ENCODE measurements at regions not wholly inside any gene's neighbourhood (a gene's known extent, or its start where the extent isn't known, plus 50 kb on each side); places are given as distances from the start of the nearest gene placed in this dataset.

DNA sequence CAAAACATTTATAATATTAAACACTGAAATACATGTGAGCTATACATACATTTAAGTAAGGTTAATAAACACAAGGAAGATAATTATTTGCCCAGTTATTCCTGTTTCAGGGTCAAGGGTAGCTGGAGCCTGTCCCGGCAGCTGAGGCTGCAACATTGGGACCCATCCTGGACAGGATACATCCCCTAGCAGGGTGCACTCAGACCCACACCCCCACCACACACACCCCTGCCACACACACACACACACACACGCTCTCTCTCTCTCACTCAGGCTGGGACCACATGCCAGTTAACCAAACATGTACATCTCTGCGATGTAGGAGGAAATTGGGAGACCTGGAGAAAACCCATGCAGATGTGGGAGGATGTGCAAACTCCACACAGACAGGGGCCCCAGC is 112.6 kb upstream of the TMCC3 start:
- intact Hi-C loops (cut with micrococcal nuclease): no loop called here
- CTCF ChIA-PET (ENCODE audit: partially characterized antibody): interaction anchor here (0.6 to 1.7 kb wide), 7 partner anchors 14 to 1091 kb away, joined by 3 to 4 read pairs (median 3); no protein-coding TSS in a partner anchor
- no peaks in the 10 kb centered on the region for H3K4me1 ChIP-seq (ENCODE audit: insufficient read depth, low read length)
- H3K4me1 Mint-ChIP-seq: peaks cover 0 to 10% (median under 1%) of the 10 kb centered on the region in 4 donors
- no peak overlapping the region for H3K4me3 Mint-ChIP-seq
- POLR2A ChIA-PET (ENCODE audit: partially characterized antibody): no interaction called here
- no peak overlapping the region for H3K27ac ChIP-seq (ENCODE audit: low read depth, low read length)
- no peaks in the 10 kb centered on the region for H3K36me3 ChIP-seq (ENCODE audit: insufficient read depth, low read length)
- no peak overlapping the region for H3K4me3 ChIP-seq (ENCODE audit: low read length in 2 of 2)
- H3K36me3 Mint-ChIP-seq: no peaks in the 10 kb centered on the region
- H3K27me3 Mint-ChIP-seq: peaks cover 4 to 5% of the 10 kb centered on the region in 2 donors
- DNase-seq: no peak
- H3K9me3 ChIP-seq (ENCODE audit: control insufficient read depth in 1 of 2, low read length in 2 of 2): no peaks in the 10 kb centered on the region
- no peaks in the 10 kb centered on the region for H3K9me3 Mint-ChIP-seq
- H3K27ac Mint-ChIP-seq: no peak overlapping the region
- H3K27me3 ChIP-seq (ENCODE audit: insufficient read depth, low read length): no peaks in the 10 kb centered on the region

DNA sequence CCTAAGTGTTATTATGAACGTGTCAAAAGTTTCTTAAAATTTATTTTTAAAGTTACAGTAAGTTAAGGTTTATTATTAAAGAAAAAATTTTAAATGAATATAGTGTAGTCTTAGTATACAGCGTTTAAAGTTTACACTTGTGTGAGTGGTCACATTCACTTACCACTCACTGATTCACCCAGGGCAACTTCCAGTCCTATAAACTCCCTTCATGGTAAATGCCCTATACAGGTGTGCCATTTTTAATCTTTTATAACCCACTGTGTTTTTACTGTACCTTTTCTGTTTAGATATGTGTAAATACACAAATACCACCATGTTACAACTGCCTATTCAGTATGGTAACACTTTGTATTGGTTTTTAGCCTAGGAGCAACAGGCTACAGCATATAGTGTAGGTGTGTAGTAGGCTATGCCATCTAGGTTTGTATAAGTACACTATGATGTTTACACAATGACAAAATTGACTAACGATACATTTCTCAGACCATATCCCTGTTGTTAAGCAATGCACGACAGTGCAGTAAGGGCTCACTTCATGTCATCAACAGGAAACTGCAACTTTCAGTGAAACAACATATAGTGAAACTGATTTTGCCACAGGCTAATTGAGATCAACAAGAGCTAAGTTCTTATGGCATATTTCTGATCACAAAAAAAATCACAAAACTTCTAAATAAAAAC is 112.0 kb upstream of the TMCC3 start:
- no peaks in the 10 kb centered on the region for H3K27me3 ChIP-seq (ENCODE audit: insufficient read depth, low read length)
- no peak overlapping the region for H3K4me3 Mint-ChIP-seq
- no peak for DNase-seq
- H3K36me3 ChIP-seq (ENCODE audit: insufficient read depth, low read length): no peaks in the 10 kb centered on the region
- peaks cover 4 to 8% of the 10 kb centered on the region in 2 donors for H3K27me3 Mint-ChIP-seq
- intact Hi-C loops (cut with micrococcal nuclease): no loop called here
- CTCF ChIA-PET (ENCODE audit: partially characterized antibody): interaction anchor here (0.6 to 1.7 kb wide), 5 partner anchors 13 to 1090 kb away, joined by 3 to 4 read pairs (median 3); no protein-coding TSS in a partner anchor
- no peaks in the 10 kb centered on the region for H3K36me3 Mint-ChIP-seq
- H3K27ac Mint-ChIP-seq: no peak overlapping the region
- POLR2A ChIA-PET (ENCODE audit: partially characterized antibody): no interaction called here
- H3K4me1 Mint-ChIP-seq: peaks cover 0 to 10% (median under 1%) of the 10 kb centered on the region in 4 donors
- no peaks in the 10 kb centered on the region for H3K4me1 ChIP-seq (ENCODE audit: insufficient read depth, low read length)
- H3K9me3 ChIP-seq (ENCODE audit: control insufficient read depth in 1 of 2, low read length in 2 of 2): no peaks in the 10 kb centered on the region
- no peak overlapping the region for H3K27ac ChIP-seq (ENCODE audit: low read depth, low read length)
- no peaks in the 10 kb centered on the region for H3K9me3 Mint-ChIP-seq
- no peak overlapping the region for H3K4me3 ChIP-seq (ENCODE audit: low read length in 2 of 2)

DNA sequence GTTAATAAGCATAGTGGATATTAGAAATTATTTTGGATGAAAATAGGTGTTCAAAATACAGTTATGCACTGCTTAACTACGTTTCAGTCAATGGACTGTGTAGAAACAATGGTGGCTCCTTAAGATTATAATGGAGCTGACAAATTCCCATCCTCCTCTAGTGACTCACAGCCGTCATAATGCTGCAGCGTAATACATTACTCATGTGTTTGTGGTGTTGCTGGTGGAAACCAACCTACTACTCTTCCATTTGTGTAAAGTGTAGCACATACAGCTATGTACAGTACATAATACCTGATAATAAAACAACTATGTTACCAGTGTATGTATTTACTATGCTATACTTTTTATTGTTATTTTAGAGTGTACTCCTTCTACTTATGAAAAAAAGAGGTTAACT is 111.2 kb upstream of the TMCC3 start:
- ChIA-PET POLR2A (ENCODE audit: partially characterized antibody) (no interaction called here), CTCF (ENCODE audit: partially characterized antibody) (no interaction called here)
- Histone ChIP-seq H3K27ac (ENCODE audit: low read depth, low read length) (no peak overlapping the region), H3K27me3 (ENCODE audit: insufficient read depth, low read length) (no peaks in the 10 kb centered on the region), H3K4me1 (ENCODE audit: insufficient read depth, low read length) (no peaks in the 10 kb centered on the region), H3K4me3 (ENCODE audit: low read length in 2 of 2) (no peak overlapping the region), H3K36me3 (ENCODE audit: insufficient read depth, low read length) (no peaks in the 10 kb centered on the region), H3K9me3 (ENCODE audit: control insufficient read depth in 1 of 2, low read length in 2 of 2) (no peaks in the 10 kb centered on the region)
- Mint-ChIP-seq H3K27me3 (peaks cover 3 to 4% of the 10 kb centered on the region in 2 donors), H3K36me3 (no peaks in the 10 kb centered on the region), H3K9me3 (no peaks in the 10 kb centered on the region), H3K4me3 (no peak overlapping the region), H3K4me1 (peaks cover 0 to 10% (median under 1%) of the 10 kb centered on the region in 4 donors), H3K27ac (no peak overlapping the region)
- no peak for DNase-seq
- intact Hi-C loops (cut with micrococcal nuclease): no loop called here

DNA sequence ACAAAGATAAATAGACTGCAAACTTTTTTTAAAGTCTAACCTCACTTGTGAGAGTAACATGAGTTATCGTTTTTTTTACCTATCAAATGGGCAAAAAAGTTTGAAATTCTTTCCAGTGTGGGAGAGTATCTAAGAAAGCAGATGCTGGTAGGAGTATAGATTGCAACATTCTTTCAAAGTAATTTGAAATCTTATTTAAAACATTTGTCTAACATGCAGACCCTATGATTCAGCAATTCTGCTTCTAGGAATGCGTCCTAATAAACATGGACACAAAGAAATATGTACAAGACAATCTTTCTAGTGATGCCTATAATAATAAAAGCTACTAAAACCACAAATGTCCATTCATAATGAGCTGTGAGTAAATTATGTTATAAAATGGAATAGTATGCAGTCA is 110.4 kb upstream of the TMCC3 start:
- Mint-ChIP-seq H3K27me3 (peaks cover 2 to 4% of the 10 kb centered on the region in 2 donors), H3K4me1 (peaks cover 0 to 10% (median under 1%) of the 10 kb centered on the region in 4 donors), H3K9me3 (no peaks in the 10 kb centered on the region), H3K36me3 (no peaks in the 10 kb centered on the region), H3K4me3 (no peak overlapping the region), H3K27ac (no peak overlapping the region)
- no peak overlapping the region for H3K27ac ChIP-seq (ENCODE audit: low read depth, low read length)
- H3K9me3 ChIP-seq (ENCODE audit: control insufficient read depth in 1 of 2, low read length in 2 of 2): no peaks in the 10 kb centered on the region
- ChIA-PET CTCF (ENCODE audit: partially characterized antibody) (no interaction called here), POLR2A (ENCODE audit: partially characterized antibody) (no interaction called here)
- DNase-seq: no peak
- intact Hi-C loops (cut with micrococcal nuclease): no loop called here
- H3K27me3 ChIP-seq (ENCODE audit: insufficient read depth, low read length): no peaks in the 10 kb centered on the region
- no peaks in the 10 kb centered on the region for H3K4me1 ChIP-seq (ENCODE audit: insufficient read depth, low read length)
- no peak overlapping the region for H3K4me3 ChIP-seq (ENCODE audit: low read length in 2 of 2)
- H3K36me3 ChIP-seq (ENCODE audit: insufficient read depth, low read length): no peaks in the 10 kb centered on the region

DNA sequence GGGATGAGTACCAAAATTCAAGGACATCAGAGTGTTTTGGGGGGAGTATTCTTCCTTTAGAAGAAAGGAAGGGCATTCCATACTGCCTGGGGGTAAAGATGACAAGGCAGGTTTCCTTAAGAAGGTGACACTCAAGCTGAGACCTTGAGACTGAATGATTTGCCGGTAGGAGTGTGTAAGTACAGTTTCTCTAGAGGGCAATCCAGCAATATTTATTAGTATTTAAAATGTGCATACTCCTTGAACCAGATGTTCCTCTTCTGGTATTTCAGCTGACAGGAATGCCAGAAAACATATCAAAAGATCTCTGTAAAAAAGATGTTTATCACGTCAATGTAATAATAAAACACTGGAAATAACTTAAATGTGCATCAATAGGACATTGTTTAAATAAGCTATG is 106.4 kb upstream of the TMCC3 start:
- Mint-ChIP-seq H3K36me3 (no peaks in the 10 kb centered on the region), H3K27ac (no peak overlapping the region), H3K27me3 (peaks cover 7 to 8% of the 10 kb centered on the region in 2 donors), H3K9me3 (no peaks in the 10 kb centered on the region), H3K4me1 (no peaks in the 10 kb centered on the region), H3K4me3 (no peak overlapping the region)
- ChIA-PET CTCF (ENCODE audit: partially characterized antibody) (no interaction called here), POLR2A (ENCODE audit: partially characterized antibody) (no interaction called here)
- DNase-seq: no peak
- Histone ChIP-seq H3K27ac (ENCODE audit: low read depth, low read length) (no peak overlapping the region), H3K9me3 (ENCODE audit: control insufficient read depth in 1 of 2, low read length in 2 of 2) (no peaks in the 10 kb centered on the region), H3K36me3 (ENCODE audit: insufficient read depth, low read length) (no peaks in the 10 kb centered on the region), H3K27me3 (ENCODE audit: insufficient read depth, low read length) (no peaks in the 10 kb centered on the region), H3K4me1 (ENCODE audit: insufficient read depth, low read length) (no peaks in the 10 kb centered on the region), H3K4me3 (ENCODE audit: low read length in 2 of 2) (no peak overlapping the region)
- intact Hi-C loops (cut with micrococcal nuclease): no loop called here

DNA sequence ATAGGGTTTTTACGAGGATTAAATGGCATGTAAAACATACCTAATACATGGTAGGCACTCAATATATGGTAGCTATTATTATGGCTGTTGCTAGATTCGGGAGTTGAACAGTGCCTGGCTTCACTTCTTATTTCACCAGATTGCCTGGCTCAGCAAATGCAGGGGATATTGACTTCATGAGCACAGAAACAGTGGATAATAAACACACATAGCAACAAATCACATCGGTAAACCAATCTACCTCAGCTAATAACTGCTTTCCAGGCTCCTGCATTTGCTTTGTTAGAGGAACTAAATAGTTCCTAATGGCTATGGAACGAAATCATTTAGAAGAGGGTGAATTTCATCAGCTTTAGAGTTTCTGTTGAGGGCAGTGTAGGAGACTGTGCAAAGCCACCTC is 105.2 kb upstream of the TMCC3 start:
- H3K4me1 ChIP-seq (ENCODE audit: insufficient read depth, low read length): no peaks in the 10 kb centered on the region
- Mint-ChIP-seq H3K4me3 (no peak overlapping the region), H3K27me3 (peaks cover 7 to 8% of the 10 kb centered on the region in 2 donors), H3K9me3 (no peaks in the 10 kb centered on the region), H3K27ac (no peak overlapping the region), H3K36me3 (no peaks in the 10 kb centered on the region), H3K4me1 (no peaks in the 10 kb centered on the region)
- no peaks in the 10 kb centered on the region for H3K9me3 ChIP-seq (ENCODE audit: control insufficient read depth in 1 of 2, low read length in 2 of 2)
- H3K4me3 ChIP-seq (ENCODE audit: low read length in 2 of 2): no peak overlapping the region
- CTCF ChIA-PET (ENCODE audit: partially characterized antibody): no interaction called here
- H3K27ac ChIP-seq (ENCODE audit: low read depth, low read length): no peak overlapping the region
- intact Hi-C loops (cut with micrococcal nuclease): no loop called here
- POLR2A ChIA-PET (ENCODE audit: partially characterized antibody): no interaction called here
- H3K36me3 ChIP-seq (ENCODE audit: insufficient read depth, low read length): no peaks in the 10 kb centered on the region
- H3K27me3 ChIP-seq (ENCODE audit: insufficient read depth, low read length): no peaks in the 10 kb centered on the region
- DNase-seq: no peak

DNA sequence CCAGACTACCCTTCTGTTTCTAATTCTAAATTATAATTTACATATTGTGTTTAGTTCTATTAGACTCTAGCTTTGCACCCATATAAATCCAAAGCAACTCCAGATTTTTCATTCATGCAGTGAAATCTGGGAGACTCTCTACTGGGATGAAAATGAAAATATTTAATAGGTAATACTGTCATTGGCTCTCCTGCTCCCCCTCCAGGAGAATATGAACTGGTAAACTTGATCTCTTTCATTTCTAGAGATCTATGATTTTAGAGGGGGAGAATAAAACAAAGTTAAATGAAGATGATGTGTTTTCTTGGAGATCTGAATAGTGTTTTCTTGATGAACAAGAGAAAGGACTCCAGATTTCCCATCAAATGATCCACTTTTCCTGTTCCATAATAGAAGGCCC is 104.3 kb upstream of the TMCC3 start:
- no peak for DNase-seq
- Mint-ChIP-seq H3K27me3 (peaks cover 7 to 9% of the 10 kb centered on the region in 2 donors), H3K4me1 (no peaks in the 10 kb centered on the region), H3K9me3 (no peaks in the 10 kb centered on the region), H3K27ac (no peak overlapping the region), H3K4me3 (no peak overlapping the region), H3K36me3 (no peaks in the 10 kb centered on the region)
- H3K27me3 ChIP-seq (ENCODE audit: insufficient read depth, low read length): no peaks in the 10 kb centered on the region
- no peaks in the 10 kb centered on the region for H3K4me1 ChIP-seq (ENCODE audit: insufficient read depth, low read length)
- H3K4me3 ChIP-seq (ENCODE audit: low read length in 2 of 2): no peak overlapping the region
- no peaks in the 10 kb centered on the region for H3K36me3 ChIP-seq (ENCODE audit: insufficient read depth, low read length)
- no peak overlapping the region for H3K27ac ChIP-seq (ENCODE audit: low read depth, low read length)
- ChIA-PET CTCF (ENCODE audit: partially characterized antibody) (interaction anchor here (0.7 kb wide), 1 partner anchor 610 kb away, joined by 3 read pairs; no protein-coding TSS in a partner anchor), POLR2A (ENCODE audit: partially characterized antibody) (no interaction called here)
- H3K9me3 ChIP-seq (ENCODE audit: control insufficient read depth in 1 of 2, low read length in 2 of 2): no peaks in the 10 kb centered on the region
- intact Hi-C loops (cut with micrococcal nuclease): no loop called here
